Gastrocnemius medialis (tissue), 4 donors: ENCODE measurements at regions not wholly inside any gene's neighbourhood (a gene's known extent, or its start where the extent isn't known, plus 50 kb on each side); places are given as distances from the start of the nearest gene placed in this dataset.

Experiments used
- ATAC-seq, 2 donors: fragments of 150-250 bp; one replicate each; pipeline ENCODE4 v1.9.1; 2016
- DNase-seq, 2 donors: peaks; one replicate each; pipeline ENCODE4 v3.0.0-alpha.2; 2019
- H3K27ac ChIP-seq, 4 donors: fragments of 200-600 bp; sonication (generic); 1 replicate in 1 of 4; 2 replicates in 3 of 4; pipeline ENCODE4 v1.5.1; 2016 to 2018; ENCODE audit warnings: mild to moderate bottlenecking in 2 of 4, moderate library complexity in 1 of 4
- H3K27me3 ChIP-seq, 3 donors: fragments of 200-600 bp; sonication (generic) in 2 of 3; 1 replicate in 1 of 3; 2 replicates in 2 of 3; pipeline versions ENCODE4 v1.5.1 to v1.6.0; 2016 to 2019; ENCODE audit warnings: mild to moderate bottlenecking in 1 of 3, moderate library complexity in 1 of 3
- H3K36me3 ChIP-seq, 2 donors: fragments of 200-600 bp; sonication (generic) in 1 of 2; one replicate each; pipeline ENCODE4 v1.5.1; 2017 to 2018
- H3K4me1 ChIP-seq, 2 donors: fragments of 200-600 bp; sonication (generic) in 1 of 2; one replicate each; pipeline ENCODE4 v1.5.1; 2016 to 2017; ENCODE audit warnings: mild to moderate bottlenecking in 2 of 2
- H3K4me3 ChIP-seq, 4 donors: fragments of 200-600 bp; sonication (generic) in 3 of 4; 1 replicate in 1 of 4; 2 replicates in 3 of 4; pipeline ENCODE4 v1.5.1; 2016 to 2019; ENCODE audit warnings: mild to moderate bottlenecking in 2 of 4
- H3K9me3 ChIP-seq, 3 donors: fragments of 200-600 bp; sonication (generic) in 2 of 3; 1 replicate in 1 of 3; 2 replicates in 2 of 3; pipeline ENCODE4 v1.5.1; 2016 to 2019
- CTCF ChIP-seq, 5 experiments: fragments of 450-650 bp in 3 of 5; fragments of 200-600 bp in 2 of 5; sonication (generic) in 2 of 5; IDR thresholded peaks in 4 of 5; conservative IDR thresholded peaks in 1 of 5; 1 replicate in 4 of 5; 2 replicates in 1 of 5; pipeline ENCODE4 v1.5.1; 2016 to 2019; ENCODE audit warnings: antibody characterized with exemption in 5 of 5, mild to moderate bottlenecking in 3 of 5, moderate library complexity in 3 of 5
- POLR2A ChIP-seq, 2 donors: fragments of 450-650 bp; IDR thresholded peaks; one replicate each; pipeline ENCODE4 v1.6.1; 2017; ENCODE audit warnings: antibody characterized with exemption in 2 of 2, mild to moderate bottlenecking in 2 of 2, moderate library complexity in 2 of 2
- in situ Hi-C, 4 donors: fragments of 200-750 bp; cut with MboI; loops; one replicate each; pipeline versions ENCODE4 v1.15.0 to v1.8.0; 2017; ENCODE audit warnings: low sequenced_read_pairs in 4 of 4
- intact Hi-C: fragments of 100-400 bp; cut with DNase I; formaldehyde crosslinking; loops from one replicate; pipeline ENCODE4 v1.15.1; 2023; ENCODE audit warnings: low total_unique reads

DNA sequence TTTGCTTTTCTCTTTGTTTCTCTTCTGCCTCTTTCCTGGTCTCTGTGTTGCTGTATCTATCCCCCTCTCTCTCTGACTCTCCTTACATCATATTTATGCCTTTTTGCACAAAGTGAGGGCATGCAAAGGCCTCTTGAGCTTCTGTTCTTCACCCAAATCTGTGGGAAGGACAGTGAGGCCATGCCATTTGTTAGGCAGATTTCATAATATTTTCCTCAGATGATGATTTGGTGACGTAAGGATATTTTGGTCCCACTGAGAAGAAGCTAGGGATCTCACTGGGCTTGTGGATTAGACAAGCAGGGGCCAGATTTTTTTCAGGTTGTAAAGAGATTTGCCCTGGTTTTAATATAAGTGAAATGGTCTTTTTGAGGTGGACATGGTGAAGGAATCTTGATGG is 249.4 kb upstream of the USP24 start:
- ATAC-seq (peak; percentile 18 to 51), DNase-seq (no peak)
- Histone ChIP-seq H3K27ac (peak overlapping the region; percentile 36 to 68 (median 66)), H3K36me3 (no peaks in the 10 kb centered on the region), H3K27me3 (no peaks in the 10 kb centered on the region), H3K4me1 (peaks cover 11 to 12% of the 10 kb centered on the region in 2 donors), H3K4me3 (no peak overlapping the region), H3K9me3 (no peaks in the 10 kb centered on the region)
- intact Hi-C loops, result no loop called here
- in situ Hi-C loops, result loop anchor here in 1 of 4 donors (25.0 kb wide), 1 partner anchor 1123 kb away; the partner anchor contains the start of gene PLPP3
- TF ChIP-seq POLR2A (IDR thresholded peaks at IDR 0.05) (no peak), CTCF (IDR thresholded peaks at IDR 0.05 in 4 of 5, conservative IDR thresholded peaks at IDR 0.05 in 1 of 5) (no peak)

DNA sequence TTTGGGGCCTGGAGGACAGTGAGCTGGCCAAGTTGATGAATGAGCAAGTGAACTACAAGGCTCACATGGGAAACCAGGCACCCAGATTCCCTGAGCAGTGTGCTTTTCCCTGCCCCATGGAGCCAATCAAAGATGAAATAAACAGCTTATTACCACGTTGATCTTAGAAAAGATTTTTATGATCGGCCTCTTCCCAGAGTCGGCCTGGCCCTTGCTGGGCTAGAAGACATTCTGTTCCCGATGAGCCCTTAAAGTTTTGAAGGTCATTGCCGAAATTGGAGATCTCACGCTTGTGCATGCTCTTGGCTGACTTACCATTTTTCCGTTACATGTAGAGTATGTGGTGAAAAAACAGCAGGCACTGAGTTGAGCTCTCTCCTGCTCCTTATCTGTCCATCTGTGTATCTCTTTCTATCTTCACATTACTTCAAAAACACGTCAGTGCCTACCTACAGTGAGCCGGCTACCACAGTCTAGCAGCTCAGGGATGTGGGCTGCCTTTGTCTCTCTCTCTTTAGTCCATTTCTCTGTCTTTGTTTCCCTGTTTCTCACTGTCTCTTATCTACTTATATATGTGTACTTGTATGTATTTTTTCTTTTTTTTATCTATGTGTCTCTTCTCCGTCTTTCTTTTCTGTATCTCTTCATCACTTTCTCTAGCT is 248.8 kb upstream of the USP24 start:
- Histone ChIP-seq H3K4me3 (no peak overlapping the region), H3K4me1 (peaks cover 11 to 12% of the 10 kb centered on the region in 2 donors), H3K27ac (peak overlapping the region; percentile 36 to 68 (median 66)), H3K9me3 (no peaks in the 10 kb centered on the region), H3K27me3 (no peaks in the 10 kb centered on the region), H3K36me3 (no peaks in the 10 kb centered on the region)
- in situ Hi-C loops, result loop anchor here in 1 of 4 donors (25.0 kb wide), 1 partner anchor 1123 kb away; the partner anchor contains the start of gene PLPP3
- intact Hi-C loops, result no loop called here
- DNase-seq (peak; percentile 12 to 23), ATAC-seq (peak; percentile 84 to 88)
- no peak for TF ChIP-seq POLR2A (IDR thresholded peaks at IDR 0.05)
- no peak for TF ChIP-seq CTCF (IDR thresholded peaks at IDR 0.05 in 4 of 5, conservative IDR thresholded peaks at IDR 0.05 in 1 of 5)

GRCh38 chr1:55457874-55458273 is 242.7 kb upstream of the USP24 start:
- H3K27me3 ChIP-seq, result no peaks in the 10 kb centered on the region
- no peaks in the 10 kb centered on the region for H3K9me3 ChIP-seq
- no peaks in the 10 kb centered on the region for H3K36me3 ChIP-seq
- H3K4me3 ChIP-seq, result no peak overlapping the region
- in situ Hi-C loops (loop anchor here in 1 of 4 donors (25.0 kb wide), 1 partner anchor 1129 kb away; the partner anchor contains the start of gene PLPP3), intact Hi-C loops (no loop called here)
- ATAC-seq, result no peak
- no peaks in the 10 kb centered on the region for H3K4me1 ChIP-seq
- H3K27ac ChIP-seq, result no peak overlapping the region
- TF ChIP-seq CTCF (IDR thresholded peaks at IDR 0.05 in 4 of 5, conservative IDR thresholded peaks at IDR 0.05 in 1 of 5) (no peak), POLR2A (IDR thresholded peaks at IDR 0.05) (no peak)
- no peak for DNase-seq

- H3K27me3 ChIP-seq, result no peaks in the 10 kb centered on the region
- ATAC-seq (no peak), DNase-seq (no peak)
- TF ChIP-seq CTCF (IDR thresholded peaks at IDR 0.05 in 4 of 5, conservative IDR thresholded peaks at IDR 0.05 in 1 of 5), result no peak
- TF ChIP-seq POLR2A (IDR thresholded peaks at IDR 0.05), result no peak
- H3K36me3 ChIP-seq, result no peaks in the 10 kb centered on the region
- in situ Hi-C loops, result loop anchor here in 1 of 4 donors (25.0 kb wide), 1 partner anchor 1130 kb away; the partner anchor contains the start of gene PLPP3
- H3K9me3 ChIP-seq, result no peaks in the 10 kb centered on the region
- no peak overlapping the region for H3K4me3 ChIP-seq
- intact Hi-C loops, result no loop called here
- H3K4me1 ChIP-seq, result no peaks in the 10 kb centered on the region
- no peak overlapping the region for H3K27ac ChIP-seq
Observed at GRCh38 chr1:55456971-55457370, 241.8 kb upstream of the USP24 start.
